CD4-positive, alpha-beta T cell (primary cell): ENCODE measurements at regions not wholly inside any gene's neighbourhood (a gene's known extent, or its start where the extent isn't known, plus 50 kb on each side); places are given as distances from the start of the nearest gene placed in this dataset.

Source experiments
- ATAC-seq: fragments of 200-7000 bp; cut with Tn5 transposase; one replicate; pipeline ENCODE4 v1.10.0; 2022; ENCODE audit warnings: mild to moderate bottlenecking; ENCODE audit not compliant: poor library complexity
- CTCF ChIA-PET: fragments of 350-600 bp; sonication (Branson Sonifier 250); formaldehyde crosslinking; loops from one replicate; lab custom pipeline; 2021; ENCODE audit warnings: antibody characterized with exemption, inconsistent platforms; lab: Charles Lee
- POLR2A ChIA-PET: fragments of 350-600 bp; sonication (Branson Sonifier 250); formaldehyde crosslinking; loops from one replicate; lab custom pipeline; 2021; ENCODE audit warnings: antibody characterized with exemption, inconsistent platforms; lab: Charles Lee
- DNase-seq, 14 experiments: peaks; one replicate each; pipeline ENCODE4 v3.0.0-alpha.2; 2013 to 2020; ENCODE audit warnings: mixed read lengths in 2 of 14
- H3K27ac ChIP-seq, 2 donors: one replicate each; pipeline versions ENCODE4 v1.5.1 to v1.7.0; 2013; ENCODE audit warnings: low read length in 2 of 2, low read depth in 1 of 2, mild to moderate bottlenecking in 1 of 2
- H3K27me3 ChIP-seq, 2 experiments: 1 replicate in 1 of 2; 2 replicates in 1 of 2; pipeline versions ENCODE4 v1.6.1 to v1.7.0; 2013; ENCODE audit warnings: low read length in 2 of 2, control low read depth in 1 of 2, mild to moderate bottlenecking in 1 of 2, moderate library complexity in 1 of 2; ENCODE audit not compliant: insufficient read depth in 2 of 2, control insufficient read depth in 1 of 2
- H3K36me3 ChIP-seq: one replicate; pipeline ENCODE4 v1.6.1; 2013; ENCODE audit warnings: low read length, control low read depth; ENCODE audit not compliant: insufficient read depth
- H3K4me1 ChIP-seq: one replicate; pipeline ENCODE4 v1.6.1; 2013; ENCODE audit warnings: low read length, control low read depth; ENCODE audit not compliant: insufficient read depth
- H3K4me3 ChIP-seq: one replicate; pipeline ENCODE4 v1.5.1; 2013; ENCODE audit warnings: mild to moderate bottlenecking, low read length, moderate library complexity
- H3K9me3 ChIP-seq, 2 experiments: 1 replicate in 1 of 2; 2 replicates in 1 of 2; pipeline versions ENCODE4 v1.6.1 to v1.7.0; 2013; ENCODE audit warnings: low read length in 2 of 2, mild to moderate bottlenecking in 2 of 2, control low read depth in 1 of 2, moderate library complexity in 1 of 2; ENCODE audit not compliant: control insufficient read depth in 1 of 2, insufficient read depth in 1 of 2
- H3K27ac Mint-ChIP-seq: one replicate; pipeline ENCODE4 v1.8.0; 2020; ENCODE audit warnings: mixed read lengths
- H3K27me3 Mint-ChIP-seq: one replicate; pipeline ENCODE4 v1.8.0; 2021; ENCODE audit warnings: mixed read lengths
- H3K36me3 Mint-ChIP-seq: one replicate; pipeline ENCODE4 v1.8.0; 2021; ENCODE audit warnings: low read depth, mixed read lengths
- H3K4me1 Mint-ChIP-seq: one replicate; pipeline ENCODE4 v1.8.0; 2021; ENCODE audit warnings: low read depth, mixed read lengths
- H3K4me3 Mint-ChIP-seq: one replicate; pipeline ENCODE4 v1.8.0; 2020; ENCODE audit warnings: mild to moderate bottlenecking, mixed read lengths
- H3K9me3 Mint-ChIP-seq: one replicate; pipeline ENCODE4 v1.8.0; 2020; ENCODE audit warnings: mixed read lengths
- CTCF ChIP-seq: fragments of 200-600 bp; IDR thresholded peaks from one replicate; pipeline ENCODE4 v1.8.0; 2022; ENCODE audit warnings: antibody characterized with exemption, mild to moderate bottlenecking
- intact Hi-C, 2 experiments: fragments of 100-400 bp; cut with DNase I in 1 of 2; cut with micrococcal nuclease in 1 of 2; formaldehyde crosslinking; loops; one replicate each; pipeline versions ENCODE4 v1.15.1 to v1.9.0; 2023 to 2025; cut with DNase I, micrococcal nuclease

- H3K4me1 ChIP-seq = peaks cover 2% of the 10 kb centered on the region
- Mint-ChIP-seq H3K9me3 (peaks cover 3% of the 10 kb centered on the region), H3K27ac (no peak overlapping the region), H3K4me3 (no peak overlapping the region), H3K27me3 (no peaks in the 10 kb centered on the region), H3K4me1 (peaks cover 4% of the 10 kb centered on the region), H3K36me3 (no peaks in the 10 kb centered on the region)
- H3K4me3 ChIP-seq = no peak overlapping the region
- TF ChIP-seq CTCF = no peak
- H3K27me3 ChIP-seq = no peaks in the 10 kb centered on the region
- intact Hi-C loops = no loop called here
- H3K27ac ChIP-seq = no peak overlapping the region
- ChIA-PET POLR2A (no interaction called here), CTCF (no interaction called here)
- peaks cover 5% of the 10 kb centered on the region in 2 experiments for H3K9me3 ChIP-seq
- no peaks in the 10 kb centered on the region for H3K36me3 ChIP-seq
- ATAC-seq = no peak
- no peak for DNase-seq
These were observed 136.1 kb downstream of the ZFP36L2 start for GRCh38 chr2:43090317-43090716.

- Mint-ChIP-seq H3K36me3 (no peaks in the 10 kb centered on the region), H3K27me3 (no peaks in the 10 kb centered on the region), H3K4me1 (peaks cover 12% of the 10 kb centered on the region), H3K4me3 (no peak overlapping the region), H3K9me3 (peaks cover 3% of the 10 kb centered on the region), H3K27ac (no peak overlapping the region)
- Histone ChIP-seq H3K4me3 (no peak overlapping the region), H3K9me3 (peaks cover 5% of the 10 kb centered on the region in 2 experiments), H3K27ac (no peak overlapping the region), H3K4me1 (peaks cover 2% of the 10 kb centered on the region), H3K27me3 (no peaks in the 10 kb centered on the region), H3K36me3 (no peaks in the 10 kb centered on the region)
- intact Hi-C loops = no loop called here
- ChIA-PET CTCF (interaction anchor here (1.0 kb wide), 1 partner anchor 81 kb away, joined by 3 read pairs; no protein-coding TSS in a partner anchor), POLR2A (interaction anchor here (0.5 to 0.8 kb wide), 2 partner anchors 46 to 126 kb away, joined by 3 read pairs; no protein-coding TSS in a partner anchor)
- DNase-seq (no peak), ATAC-seq (no peak)
- TF ChIP-seq CTCF = no peak
These were observed 138.0 kb downstream of the ZFP36L2 start for GRCh38 chr2:43088143-43089073.

- Histone ChIP-seq H3K4me3 (no peak overlapping the region), H3K36me3 (no peaks in the 10 kb centered on the region), H3K9me3 (peaks cover 5% of the 10 kb centered on the region in 2 experiments), H3K27ac (no peak overlapping the region), H3K4me1 (peaks cover 2% of the 10 kb centered on the region), H3K27me3 (no peaks in the 10 kb centered on the region)
- ChIA-PET POLR2A (no interaction called here), CTCF (no interaction called here)
- H3K9me3 Mint-ChIP-seq = peaks cover 3% of the 10 kb centered on the region
- H3K27ac Mint-ChIP-seq = no peak overlapping the region
- H3K27me3 Mint-ChIP-seq = no peaks in the 10 kb centered on the region
- no peak for DNase-seq
- no peaks in the 10 kb centered on the region for H3K36me3 Mint-ChIP-seq
- no peak for TF ChIP-seq CTCF
- H3K4me3 Mint-ChIP-seq = no peak overlapping the region
- intact Hi-C loops = no loop called here
- ATAC-seq = no peak
- H3K4me1 Mint-ChIP-seq = peaks cover 18% of the 10 kb centered on the region
These were observed 139.0 kb downstream of the ZFP36L2 start for GRCh38 chr2:43087413-43087812.
